ENCODE measurements at regions not wholly inside any gene's neighbourhood (a gene's known extent, or its start where the extent isn't known, plus 50 kb on each side); places are given as distances from the start of the nearest gene placed in this dataset.

DNA sequence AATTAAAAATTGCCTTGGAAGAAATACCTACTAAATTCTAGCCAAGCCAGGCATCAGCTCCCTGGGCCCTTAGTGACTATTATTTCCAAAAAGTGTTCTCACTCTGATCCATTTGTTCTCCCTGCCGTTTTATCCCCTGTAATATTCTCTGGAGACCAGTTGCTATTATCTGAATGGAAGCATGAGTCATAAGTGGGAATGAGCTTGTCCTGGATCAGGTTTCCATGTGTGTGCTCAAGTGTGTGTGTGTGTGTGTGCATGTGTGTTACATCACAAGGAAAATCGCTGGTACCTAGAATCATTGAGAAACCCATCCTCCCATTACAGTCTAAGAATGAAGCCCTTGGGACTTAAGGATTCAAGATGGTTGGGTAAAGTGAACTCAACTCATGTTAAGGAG is 130.3 kb upstream of the CXCR4 start:
- no peaks in the 10 kb centered on the region for H3K36me3 ChIP-seq (ENCODE audit: control insufficient read depth in 2 of 2, insufficient read depth in 2 of 2, low read length in 1 of 2)
- H3K4me2 ChIP-seq (ENCODE audit: control insufficient read depth, insufficient read depth): no peak overlapping the region
- no peak overlapping the region for H2AFZ ChIP-seq (ENCODE audit: control insufficient read depth, low read depth, low read length)
- TF ChIP-seq ZNF217 (IDR thresholded peaks at IDR 0.05) (no peak), E2F4 (IDR thresholded peaks at IDR 0.05; ENCODE audit: low read depth, low read length) (no peak), TAF1 (IDR thresholded peaks at IDR 0.05; ENCODE audit: borderline replicate concordance, low read depth, low read length) (no peak)
- no peaks in the 10 kb centered on the region for H3K79me2 ChIP-seq (ENCODE audit: control insufficient read depth, insufficient read depth, low read length)
- SMC1A ChIA-PET (ENCODE audit: uncharacterized antibody, unreplicated experiment): interaction anchor here (0.7 to 6.2 kb wide), 20 partner anchors 10 to 140 kb away, joined by 3 to 57 read pairs (median 5); no protein-coding TSS in a partner anchor
- RAD21 ChIA-PET (ENCODE audit: unreplicated experiment): interaction anchor here (0.6 to 6.6 kb wide), 13 partner anchors 10 to 332 kb away, joined by 3 to 57 read pairs (median 25); no protein-coding TSS in a partner anchor
- no peaks in the 10 kb centered on the region; the same call in 2 of the 3 replicates for H3K9me3 ChIP-seq (replicated peaks; ENCODE audit: control insufficient read depth, insufficient read depth, low read length)
- H3K4me3 ChIP-seq: no peak overlapping the region
- no TSS peak for BruUV-seq (replicated peaks)
- H3K9ac ChIP-seq (ENCODE audit: control insufficient read depth, insufficient read depth, low read length): no peak overlapping the region
- whole genome bisulfite sequencing (ENCODE audit: insufficient coverage, insufficient replicate concordance, low lambda C conversion rate, missing lambda C conversion rate): 40% methylated on average over 2 of the region's 2 CpGs
- CTCF ChIA-PET: interaction anchor here (0.6 to 2.4 kb wide), 5 partner anchors 9 to 33 kb away, joined by 4 to 12 read pairs (median 7); no protein-coding TSS in a partner anchor
- in situ Hi-C loops (cut with MboI): no loop called here
- POLR2A ChIA-PET: interaction anchor here (0.9 to 5.9 kb wide), 5 partner anchors 8 to 118 kb away, joined by 3 to 47 read pairs (median 14); no protein-coding TSS in a partner anchor
- H4K20me1 ChIP-seq (ENCODE audit: control insufficient read depth, insufficient read depth): no peaks in the 10 kb centered on the region
- DNase-seq (ENCODE audit: low read depth, low spot score): no peak
- intact Hi-C loops (cut with micrococcal nuclease; ENCODE audit: unreplicated experiment): no loop called here
- 0 out of 4 replicates have a peak, but pooled peaks cover 0 to 2% of the 10 kb centered on the region in 2 experiments for H3K27me3 ChIP-seq (replicated peaks in 1 of 2; ENCODE audit: control insufficient read depth in 2 of 2, insufficient read depth in 2 of 2, low read length in 1 of 2)
- FAIRE-seq: no peak
- no peak for ATAC-seq
- peaks cover 4% of the 10 kb centered on the region for H3K4me1 ChIP-seq (ENCODE audit: control insufficient read depth, insufficient read depth, low read length)
- H3K27ac ChIP-seq (ENCODE audit: control insufficient read depth, insufficient read depth): no peak overlapping the region

DNA sequence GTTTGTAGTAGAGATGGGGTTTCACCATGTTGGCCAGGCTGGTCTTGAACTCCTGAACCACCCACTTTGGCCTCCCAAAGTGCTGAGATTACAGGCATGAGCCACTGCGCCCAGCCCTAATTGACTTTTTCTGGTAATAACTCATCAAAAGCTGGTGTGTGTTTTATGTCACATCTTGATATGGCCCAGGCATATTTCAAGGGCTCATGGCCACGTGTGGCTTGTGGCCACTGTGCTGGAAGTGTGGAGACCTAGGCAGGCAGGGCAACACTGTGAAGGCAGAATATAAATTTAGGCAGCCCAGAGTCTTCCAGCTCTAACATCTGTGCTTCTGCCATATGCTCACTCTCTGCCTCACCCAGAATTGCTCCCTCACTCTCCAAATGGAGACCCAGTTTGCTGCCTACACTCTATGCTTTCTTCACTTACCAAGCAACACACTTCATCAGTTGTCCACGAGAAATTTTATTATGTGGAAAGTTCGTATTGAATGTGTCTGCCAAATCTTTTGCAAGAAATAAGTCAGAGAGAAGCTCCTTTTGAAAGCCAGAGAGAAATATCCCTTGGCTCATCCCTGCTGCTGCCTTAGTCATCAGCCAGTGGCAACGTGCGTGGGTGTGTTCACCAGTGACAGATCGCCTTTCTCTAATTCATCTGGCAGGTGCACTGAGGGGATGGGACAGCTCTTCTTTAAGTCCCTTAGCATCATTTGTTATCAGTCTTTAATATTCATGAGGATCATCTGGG is 129.4 kb upstream of the CXCR4 start:
- Histone ChIP-seq H2AFZ (ENCODE audit: control insufficient read depth, low read depth, low read length) (no peak overlapping the region), H3K4me2 (ENCODE audit: control insufficient read depth, insufficient read depth) (no peak overlapping the region), H3K27me3 (replicated peaks in 1 of 2; ENCODE audit: control insufficient read depth in 2 of 2, insufficient read depth in 2 of 2, low read length in 1 of 2) (0 out of 4 replicates have a peak, but pooled peaks cover 0 to 2% of the 10 kb centered on the region in 2 experiments), H3K9ac (ENCODE audit: control insufficient read depth, insufficient read depth, low read length) (no peak overlapping the region), H4K20me1 (ENCODE audit: control insufficient read depth, insufficient read depth) (no peaks in the 10 kb centered on the region), H3K9me3 (replicated peaks; ENCODE audit: control insufficient read depth, insufficient read depth, low read length) (no peaks in the 10 kb centered on the region; the same call in 2 of the 3 replicates), H3K79me2 (ENCODE audit: control insufficient read depth, insufficient read depth, low read length) (no peaks in the 10 kb centered on the region), H3K36me3 (ENCODE audit: control insufficient read depth in 2 of 2, insufficient read depth in 2 of 2, low read length in 1 of 2) (no peaks in the 10 kb centered on the region), H3K27ac (ENCODE audit: control insufficient read depth, insufficient read depth) (no peak overlapping the region), H3K4me1 (ENCODE audit: control insufficient read depth, insufficient read depth, low read length) (peaks cover 3% of the 10 kb centered on the region; the same call in 1 of the 2 replicates), H3K4me3 (no peak overlapping the region)
- 62% methylated on average over 7 of the region's 7 CpGs for WGBS (ENCODE audit: insufficient coverage, insufficient replicate concordance, low lambda C conversion rate, missing lambda C conversion rate)
- FAIRE-seq: no peak
- BruUV-seq (replicated peaks): no TSS peak
- intact Hi-C loops (cut with micrococcal nuclease; ENCODE audit: unreplicated experiment): no loop called here
- DNase-seq (ENCODE audit: low read depth, low spot score): no peak
- RAD21 ChIA-PET (ENCODE audit: unreplicated experiment): interaction anchor here (0.6 to 6.6 kb wide), 25 partner anchors 8 to 333 kb away, joined by 3 to 57 read pairs (median 5); no protein-coding TSS in a partner anchor
- SMC1A ChIA-PET (ENCODE audit: uncharacterized antibody, unreplicated experiment): interaction anchor here (0.7 to 6.2 kb wide), 38 partner anchors 8 to 334 kb away, joined by 3 to 57 read pairs (median 4); no protein-coding TSS in a partner anchor
- CTCF ChIA-PET: interaction anchor here (0.6 to 2.4 kb wide), 8 partner anchors 8 to 63 kb away, joined by 3 to 12 read pairs (median 4); no protein-coding TSS in a partner anchor
- POLR2A ChIA-PET: interaction anchor here (0.7 to 5.9 kb wide), 10 partner anchors 9 to 128 kb away, joined by 3 to 47 read pairs (median 6); no protein-coding TSS in a partner anchor
- no peak for ATAC-seq
- in situ Hi-C loops (cut with MboI): no loop called here
- TF ChIP-seq, protein P1, sequence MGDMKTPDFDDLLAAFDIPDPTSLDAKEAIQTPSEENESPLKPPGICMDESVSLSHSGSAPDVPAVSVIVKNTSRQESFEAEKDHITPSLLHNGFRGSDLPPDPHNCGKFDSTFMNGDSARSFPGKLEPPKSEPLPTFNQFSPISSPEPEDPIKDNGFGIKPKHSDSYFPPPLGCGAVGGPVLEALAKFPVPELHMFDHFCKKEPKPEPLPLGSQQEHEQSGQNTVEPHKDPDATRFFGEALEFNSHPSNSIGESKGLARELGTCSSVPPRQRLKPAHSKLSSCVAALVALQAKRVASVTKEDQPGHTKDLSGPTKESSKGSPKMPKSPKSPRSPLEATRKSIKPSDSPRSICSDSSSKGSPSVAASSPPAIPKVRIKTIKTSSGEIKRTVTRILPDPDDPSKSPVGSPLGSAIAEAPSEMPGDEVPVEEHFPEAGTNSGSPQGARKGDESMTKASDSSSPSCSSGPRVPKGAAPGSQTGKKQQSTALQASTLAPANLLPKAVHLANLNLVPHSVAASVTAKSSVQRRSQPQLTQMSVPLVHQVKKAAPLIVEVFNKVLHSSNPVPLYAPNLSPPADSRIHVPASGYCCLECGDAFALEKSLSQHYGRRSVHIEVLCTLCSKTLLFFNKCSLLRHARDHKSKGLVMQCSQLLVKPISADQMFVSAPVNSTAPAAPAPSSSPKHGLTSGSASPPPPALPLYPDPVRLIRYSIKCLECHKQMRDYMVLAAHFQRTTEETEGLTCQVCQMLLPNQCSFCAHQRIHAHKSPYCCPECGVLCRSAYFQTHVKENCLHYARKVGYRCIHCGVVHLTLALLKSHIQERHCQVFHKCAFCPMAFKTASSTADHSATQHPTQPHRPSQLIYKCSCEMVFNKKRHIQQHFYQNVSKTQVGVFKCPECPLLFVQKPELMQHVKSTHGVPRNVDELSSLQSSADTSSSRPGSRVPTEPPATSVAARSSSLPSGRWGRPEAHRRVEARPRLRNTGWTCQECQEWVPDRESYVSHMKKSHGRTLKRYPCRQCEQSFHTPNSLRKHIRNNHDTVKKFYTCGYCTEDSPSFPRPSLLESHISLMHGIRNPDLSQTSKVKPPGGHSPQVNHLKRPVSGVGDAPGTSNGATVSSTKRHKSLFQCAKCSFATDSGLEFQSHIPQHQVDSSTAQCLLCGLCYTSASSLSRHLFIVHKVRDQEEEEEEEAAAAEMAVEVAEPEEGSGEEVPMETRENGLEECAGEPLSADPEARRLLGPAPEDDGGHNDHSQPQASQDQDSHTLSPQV (IDR thresholded peaks at IDR 0.05): 0 out of 2 replicates have a peak, but pooled peaks have one; percentile 38

Data from GM12878 (cell line).